Naive thymus-derived CD4-positive, alpha-beta T cell (primary cell): ENCODE measurements at regions not wholly inside any gene's neighbourhood (a gene's known extent, or its start where the extent isn't known, plus 50 kb on each side); places are given as distances from the start of the nearest gene placed in this dataset.
"Not testable (repeated sequence)": the region's sequence is repeated elsewhere in the genome, so short reads cannot be mapped to it uniquely, and the experiment has no call there.

ENCODE experiments used
- ATAC-seq: fragments of 150-1000 bp; cut with Tn5 transposase; 2 replicates; pipeline ENCODE4 v1.10.0; 2021; ENCODE audit warnings: mild to moderate bottlenecking, moderate library complexity
- CTCF ChIA-PET: fragments of 350-600 bp; sonication (Branson Sonifier 250); formaldehyde crosslinking; loops from one replicate; lab custom pipeline; 2021; ENCODE audit warnings: antibody characterized with exemption; lab: Charles Lee
- POLR2A ChIA-PET: fragments of 350-600 bp; sonication (Branson Sonifier 250); formaldehyde crosslinking; loops from one replicate; lab custom pipeline; 2021; ENCODE audit warnings: antibody characterized with exemption, inconsistent platforms; lab: Charles Lee
- DNase-seq, 9 donors: peaks; one replicate each; pipeline versions ENCODE4 v3.0.0 to v3.0.0-alpha.2; 2020 to 2022; ENCODE audit warnings: mixed read lengths in 1 of 9
- H3K27ac ChIP-seq: one replicate; pipeline ENCODE4 v1.7.0; 2013; ENCODE audit warnings: mild to moderate bottlenecking, low read depth, low read length, moderate library complexity
- H3K27me3 ChIP-seq, 2 donors: one replicate each; pipeline ENCODE4 v1.7.0; 2013; ENCODE audit warnings: low read length in 2 of 2, mild to moderate bottlenecking in 2 of 2, moderate library complexity in 2 of 2; ENCODE audit not compliant: control insufficient read depth in 2 of 2, insufficient read depth in 2 of 2
- H3K36me3 ChIP-seq, 3 experiments: 1 replicate in 2 of 3; 2 replicates in 1 of 3; pipeline ENCODE4 v1.7.0; 2013; ENCODE audit warnings: low read length in 3 of 3, mild to moderate bottlenecking in 3 of 3, moderate library complexity in 1 of 3; ENCODE audit not compliant: insufficient read depth in 3 of 3, control insufficient read depth in 2 of 3
- H3K4me1 ChIP-seq, 2 donors: one replicate each; pipeline ENCODE4 v1.7.0; 2013; ENCODE audit warnings: low read length in 2 of 2, mild to moderate bottlenecking in 2 of 2, moderate library complexity in 1 of 2; ENCODE audit not compliant: control insufficient read depth in 2 of 2, insufficient read depth in 2 of 2
- H3K4me3 ChIP-seq: 2 replicates; pipeline ENCODE4 v1.7.0; 2013; ENCODE audit warnings: mild to moderate bottlenecking, low read length
- H3K9me3 ChIP-seq, 3 experiments: 1 replicate in 2 of 3; 2 replicates in 1 of 3; pipeline ENCODE4 v1.7.0; 2013; ENCODE audit warnings: low read length in 3 of 3; ENCODE audit not compliant: control insufficient read depth in 2 of 3
- H3K27ac Mint-ChIP-seq, 9 donors: one replicate each; pipeline ENCODE4 v1.8.0; 2020 to 2022; ENCODE audit warnings: mixed read lengths in 9 of 9, mild to moderate bottlenecking in 8 of 9, moderate library complexity in 5 of 9, inconsistent platforms in 2 of 9
- H3K27me3 Mint-ChIP-seq, 5 donors: one replicate each; pipeline ENCODE4 v1.8.0; 2021 to 2022; ENCODE audit warnings: mixed read lengths in 5 of 5, mild to moderate bottlenecking in 1 of 5
- H3K36me3 Mint-ChIP-seq, 5 donors: one replicate each; pipeline ENCODE4 v1.8.0; 2020 to 2022; ENCODE audit warnings: mixed read lengths in 5 of 5, mild to moderate bottlenecking in 3 of 5, inconsistent platforms in 1 of 5
- H3K4me1 Mint-ChIP-seq, 7 donors: one replicate each; pipeline ENCODE4 v1.8.0; 2020 to 2022; ENCODE audit warnings: mixed read lengths in 7 of 7, mild to moderate bottlenecking in 3 of 7, inconsistent platforms in 1 of 7
- H3K4me3 Mint-ChIP-seq, 10 donors: one replicate each; pipeline ENCODE4 v1.8.0; 2020 to 2022; ENCODE audit warnings: mild to moderate bottlenecking in 10 of 10, mixed read lengths in 10 of 10, moderate library complexity in 6 of 10, inconsistent platforms in 2 of 10
- H3K9me3 Mint-ChIP-seq, 11 donors: one replicate each; pipeline ENCODE4 v1.8.0; 2020 to 2022; ENCODE audit warnings: mixed read lengths in 11 of 11, mild to moderate bottlenecking in 4 of 11, inconsistent platforms in 1 of 11, moderate library complexity in 1 of 11
- intact Hi-C, 2 donors: fragments of 100-400 bp; cut with micrococcal nuclease; formaldehyde crosslinking; loops; one replicate each; pipeline ENCODE4 v1.15.1; 2023

DNA sequence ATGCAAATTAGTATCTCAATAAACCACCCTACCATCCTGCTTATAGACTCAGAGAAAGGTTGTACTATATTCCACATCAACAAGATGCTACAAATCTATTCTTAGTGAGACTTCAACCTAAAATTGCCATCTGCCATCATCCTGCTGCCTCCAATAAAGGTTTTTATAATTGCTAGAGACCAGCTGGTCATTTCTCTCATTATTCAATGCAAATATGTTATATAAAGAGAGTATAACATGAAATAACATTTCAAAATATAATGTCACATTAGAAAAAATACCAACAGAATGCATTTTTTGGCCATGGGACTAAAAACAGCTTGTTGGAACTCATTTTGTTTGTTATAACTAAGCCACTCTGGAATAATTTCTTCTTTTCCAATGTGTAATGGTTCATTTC lies 247.3 kb downstream of the LRIG3 start:
- CTCF ChIA-PET, result no interaction called here
- DNase-seq (no peak), ATAC-seq (no peak)
- no peak overlapping the region for H3K27ac Mint-ChIP-seq
- peaks cover 1 to 12% (median 7%) of the 10 kb centered on the region in 11 donors for H3K9me3 Mint-ChIP-seq
- Histone ChIP-seq H3K4me3 (no peak overlapping the region), H3K9me3 (no peaks in the 10 kb centered on the region), H3K27me3 (no peaks in the 10 kb centered on the region), H3K36me3 (no peaks in the 10 kb centered on the region), H3K27ac (no peak overlapping the region), H3K4me1 (no peaks in the 10 kb centered on the region)
- intact Hi-C loops, result no loop called here
- peaks cover 0 to 1% (median 0%) of the 10 kb centered on the region in 7 donors for H3K4me1 Mint-ChIP-seq
- H3K36me3 Mint-ChIP-seq, result peaks cover 0 to under 1% (median 0%) of the 10 kb centered on the region in 5 donors
- no peaks in the 10 kb centered on the region for H3K27me3 Mint-ChIP-seq
- POLR2A ChIA-PET, result no interaction called here
- H3K4me3 Mint-ChIP-seq, result no peak overlapping the region

DNA sequence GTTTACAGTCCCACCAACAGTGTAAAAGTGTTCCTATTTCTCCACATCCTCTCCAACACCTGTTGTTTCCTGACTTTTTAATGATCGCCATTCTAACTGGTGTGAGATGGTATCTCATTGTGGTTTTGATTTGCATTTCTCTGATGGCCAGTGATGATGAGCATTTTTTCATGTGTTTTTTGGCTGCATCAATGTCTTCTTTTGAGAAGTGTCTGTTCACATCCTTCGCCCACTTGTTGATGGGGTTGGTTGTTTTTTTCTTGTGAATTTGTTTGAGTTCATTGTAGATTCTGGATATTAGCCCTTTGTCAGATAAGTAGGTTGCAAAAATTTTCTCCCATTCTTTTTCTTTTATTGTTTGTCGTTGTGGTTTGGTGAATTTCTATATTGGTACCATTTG lies 242.5 kb downstream of the LRIG3 start:
- H3K4me3 ChIP-seq, POLR2A ChIA-PET, H3K4me1 Mint-ChIP-seq, intact Hi-C loops, ATAC-seq, H3K36me3 ChIP-seq, CTCF ChIA-PET, H3K4me3 Mint-ChIP-seq, H3K27ac ChIP-seq, H3K27me3 Mint-ChIP-seq, H3K27me3 ChIP-seq, H3K36me3 Mint-ChIP-seq, DNase-seq, H3K4me1 ChIP-seq, H3K27ac Mint-ChIP-seq: not testable (repeated sequence)
- H3K9me3 ChIP-seq, result peaks cover 0 to 16% (median 6%) of the 10 kb centered on the region in 3 experiments
- peaks cover 13 to 34% (median 17%) of the 10 kb centered on the region in 11 donors for H3K9me3 Mint-ChIP-seq

DNA sequence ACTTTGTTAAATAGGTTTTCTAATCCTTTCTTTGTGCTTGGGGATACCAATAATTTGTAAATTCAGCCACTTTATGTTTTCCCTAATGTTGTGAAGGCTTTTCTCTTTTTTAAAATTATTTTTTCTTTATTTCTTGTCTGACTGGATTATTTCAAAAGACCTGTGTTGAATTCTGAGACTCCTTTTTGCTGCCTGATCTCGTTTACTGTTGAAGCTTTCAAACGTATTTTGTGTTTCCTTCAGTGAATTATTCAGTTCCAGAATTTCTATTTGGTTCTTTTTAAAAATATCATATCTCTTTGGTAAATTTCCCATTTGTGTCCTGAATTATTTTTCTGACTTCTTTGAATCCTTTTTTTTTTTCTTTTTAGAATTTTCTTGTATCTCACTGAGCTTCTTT lies 241.6 kb downstream of the LRIG3 start:
- no peak for DNase-seq
- H3K4me3 ChIP-seq, result no peak overlapping the region
- no peak overlapping the region for H3K27ac Mint-ChIP-seq
- ChIA-PET CTCF (interaction anchor here (0.7 kb wide), 1 partner anchor 15 kb away, joined by 3 read pairs; no protein-coding TSS in a partner anchor), POLR2A (no interaction called here)
- no peaks in the 10 kb centered on the region for H3K27me3 Mint-ChIP-seq
- no peak overlapping the region for H3K27ac ChIP-seq
- no peak overlapping the region for H3K4me3 Mint-ChIP-seq
- intact Hi-C loops, result no loop called here
- H3K36me3 Mint-ChIP-seq, result peaks cover 0 to 5% (median 0%) of the 10 kb centered on the region in 5 donors
- H3K36me3 ChIP-seq, result no peaks in the 10 kb centered on the region
- peaks cover 0 to 16% (median 6%) of the 10 kb centered on the region in 3 experiments for H3K9me3 ChIP-seq
- no peaks in the 10 kb centered on the region for H3K27me3 ChIP-seq
- no peaks in the 10 kb centered on the region for H3K4me1 Mint-ChIP-seq
- H3K9me3 Mint-ChIP-seq, result peaks cover 13 to 34% (median 17%) of the 10 kb centered on the region in 11 donors
- no peaks in the 10 kb centered on the region for H3K4me1 ChIP-seq
- ATAC-seq, result no peak

DNA sequence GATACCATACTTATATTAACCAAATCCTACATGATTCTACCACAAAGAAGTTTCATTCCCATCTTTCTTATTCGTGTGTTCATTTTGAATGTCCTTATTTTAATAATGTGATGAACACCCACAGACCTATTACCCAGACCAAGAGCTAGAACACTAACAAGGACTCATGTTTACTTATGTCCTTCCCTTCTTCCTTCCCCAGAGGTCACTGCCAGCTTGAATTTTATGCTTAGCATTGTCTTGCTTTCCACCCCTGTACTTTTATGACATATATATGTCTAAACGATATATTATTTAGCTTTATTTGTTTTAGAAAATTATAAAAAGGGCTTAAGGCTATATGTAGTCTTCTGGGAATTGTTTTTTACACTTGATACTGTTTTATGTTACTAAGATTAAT lies 238.6 kb downstream of the LRIG3 start:
- peaks cover 0 to 16% (median 6%) of the 10 kb centered on the region in 3 experiments for H3K9me3 ChIP-seq

DNA sequence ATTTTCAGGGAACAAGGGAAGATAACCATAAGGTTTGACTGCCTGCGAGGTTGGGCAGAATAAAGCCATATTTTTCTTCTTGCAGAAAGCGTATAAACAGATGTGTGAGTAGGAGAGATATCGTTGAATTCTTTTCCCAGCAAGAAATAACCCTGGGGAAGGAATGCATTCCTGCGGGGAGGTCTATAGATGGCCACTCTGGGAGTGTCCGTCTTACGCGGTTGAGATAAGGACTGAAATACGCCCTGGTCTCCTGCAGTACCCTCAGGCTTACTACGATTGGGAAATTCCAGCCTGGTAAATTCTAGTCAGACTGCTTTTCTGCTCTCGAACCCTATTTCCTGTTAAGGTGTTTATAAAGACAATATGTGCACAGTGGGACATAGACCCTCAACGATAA lies 225.0 kb downstream of the LRIG3 start:
- intact Hi-C loops, result no loop called here
- Mint-ChIP-seq H3K9me3 (peaks cover 0 to 51% (median 17%) of the 10 kb centered on the region in 11 donors), H3K27me3 (no peaks in the 10 kb centered on the region), H3K4me1 (no peaks in the 10 kb centered on the region), H3K27ac (no peak overlapping the region), H3K4me3 (no peak overlapping the region), H3K36me3 (peaks cover 0 to 4% (median 0%) of the 10 kb centered on the region in 5 donors)
- no peaks in the 10 kb centered on the region for H3K9me3 ChIP-seq
- DNase-seq (no peak), ATAC-seq (no peak)
- H3K4me1 ChIP-seq, result no peaks in the 10 kb centered on the region
- no peaks in the 10 kb centered on the region for H3K27me3 ChIP-seq
- POLR2A ChIA-PET, result no interaction called here
- H3K27ac ChIP-seq, result no peak overlapping the region
- H3K36me3 ChIP-seq, result no peaks in the 10 kb centered on the region
- CTCF ChIA-PET, result no interaction called here
- H3K4me3 ChIP-seq, result no peak overlapping the region

More for the DNA sequence above, 238.6 kb downstream of the LRIG3 start:
- Histone ChIP-seq H3K4me3 (no peak overlapping the region), H3K27ac (no peak overlapping the region), H3K4me1 (no peaks in the 10 kb centered on the region), H3K36me3 (no peaks in the 10 kb centered on the region), H3K27me3 (no peaks in the 10 kb centered on the region)
- Mint-ChIP-seq H3K4me1 (no peaks in the 10 kb centered on the region), H3K9me3 (peaks cover 6 to 33% (median 16%) of the 10 kb centered on the region in 11 donors), H3K27me3 (no peaks in the 10 kb centered on the region), H3K4me3 (no peak overlapping the region), H3K36me3 (peaks cover 0 to 5% (median 0%) of the 10 kb centered on the region in 5 donors), H3K27ac (no peak overlapping the region)
- intact Hi-C loops, result no loop called here
- CTCF ChIA-PET, result interaction anchor here (0.7 kb wide), 1 partner anchor 21 kb away, joined by 3 read pairs; no protein-coding TSS in a partner anchor
- POLR2A ChIA-PET, result no interaction called here
- no peak for ATAC-seq
- no peak for DNase-seq

DNA sequence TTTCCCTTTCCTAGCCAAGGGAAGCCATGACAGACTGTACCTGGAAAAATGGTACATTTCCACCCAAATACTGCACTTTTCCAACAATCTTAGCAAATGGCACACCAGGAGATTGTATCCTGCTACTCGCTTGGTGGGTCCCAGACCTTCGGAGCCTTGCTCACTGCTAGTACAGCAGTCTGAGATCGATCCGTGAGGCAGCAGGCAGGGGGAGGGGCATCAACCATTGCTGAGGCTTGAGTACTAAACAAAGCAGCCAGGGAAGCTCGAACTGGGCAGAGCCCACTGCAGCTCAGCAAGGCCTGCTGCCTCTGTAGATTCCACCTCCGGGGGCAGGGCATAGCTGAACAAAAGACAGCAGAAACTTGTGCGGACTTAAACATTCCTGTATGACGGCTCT lies 218.8 kb downstream of the LRIG3 start:
- no peak overlapping the region for H3K27ac ChIP-seq
- no peaks in the 10 kb centered on the region for H3K4me1 ChIP-seq
- peaks cover 2 to 41% (median 15%) of the 10 kb centered on the region in 11 donors for H3K9me3 Mint-ChIP-seq
- H3K36me3 ChIP-seq, result no peaks in the 10 kb centered on the region
- no peaks in the 10 kb centered on the region for H3K27me3 ChIP-seq
- H3K9me3 ChIP-seq, result no peaks in the 10 kb centered on the region
- CTCF ChIA-PET, result no interaction called here
- H3K27me3 Mint-ChIP-seq, result no peaks in the 10 kb centered on the region
- ATAC-seq (no peak), DNase-seq (no peak)
- H3K4me3 ChIP-seq, result no peak overlapping the region
- POLR2A ChIA-PET, result no interaction called here
- no peak overlapping the region for H3K27ac Mint-ChIP-seq
- no peak overlapping the region for H3K4me3 Mint-ChIP-seq
- intact Hi-C loops, result no loop called here
- no peaks in the 10 kb centered on the region for H3K36me3 Mint-ChIP-seq
- H3K4me1 Mint-ChIP-seq, result no peaks in the 10 kb centered on the region

DNA sequence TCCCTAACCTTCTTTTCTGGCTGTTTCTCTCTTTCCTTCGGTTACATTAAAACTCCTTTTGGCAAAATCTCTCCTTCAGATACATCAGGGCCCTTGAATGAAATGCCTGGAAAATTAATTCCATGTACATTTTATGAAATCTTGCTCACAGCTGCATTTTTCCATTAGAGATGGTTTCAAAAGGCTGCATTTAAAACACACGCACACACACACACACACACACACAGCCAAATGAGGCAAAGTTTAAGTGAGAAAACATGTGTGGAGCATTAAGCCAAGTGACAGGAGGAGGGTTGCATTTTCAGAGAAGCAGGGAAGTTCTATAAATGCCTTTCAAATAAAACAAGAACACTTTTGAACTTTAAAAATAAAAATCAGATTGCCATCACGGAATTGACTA lies 216.4 kb downstream of the LRIG3 start:
- Mint-ChIP-seq H3K4me3 (no peak overlapping the region), H3K4me1 (no peaks in the 10 kb centered on the region), H3K9me3 (peaks cover 0 to 43% (median 19%) of the 10 kb centered on the region in 11 donors), H3K36me3 (peaks cover 0 to 2% (median 0%) of the 10 kb centered on the region in 5 donors), H3K27me3 (no peaks in the 10 kb centered on the region), H3K27ac (no peak overlapping the region)
- Histone ChIP-seq H3K36me3 (no peaks in the 10 kb centered on the region), H3K9me3 (no peaks in the 10 kb centered on the region), H3K27ac (no peak overlapping the region), H3K4me3 (no peak overlapping the region), H3K4me1 (no peaks in the 10 kb centered on the region), H3K27me3 (no peaks in the 10 kb centered on the region)
- ChIA-PET CTCF (no interaction called here), POLR2A (no interaction called here)
- ATAC-seq, result no peak
- no peak for DNase-seq
- intact Hi-C loops, result no loop called here
